ENCODE measurements at regions not wholly inside any gene's neighbourhood (a gene's known extent, or its start where the extent isn't known, plus 50 kb on each side); places are given as distances from the start of the nearest gene placed in this dataset.
"Not testable (repeated sequence)": the region's sequence is repeated elsewhere in the genome, so short reads cannot be mapped to it uniquely, and the experiment has no call there.

GRCh38 chr3:74376323-74376722, 238.1 kb downstream of the CNTN3 start:
- TF ChIP-seq POLR2A, POLR2AphosphoS5 (IDR thresholded peaks at IDR 0.05): not testable (repeated sequence)
- TF ChIP-seq, protein P1, sequence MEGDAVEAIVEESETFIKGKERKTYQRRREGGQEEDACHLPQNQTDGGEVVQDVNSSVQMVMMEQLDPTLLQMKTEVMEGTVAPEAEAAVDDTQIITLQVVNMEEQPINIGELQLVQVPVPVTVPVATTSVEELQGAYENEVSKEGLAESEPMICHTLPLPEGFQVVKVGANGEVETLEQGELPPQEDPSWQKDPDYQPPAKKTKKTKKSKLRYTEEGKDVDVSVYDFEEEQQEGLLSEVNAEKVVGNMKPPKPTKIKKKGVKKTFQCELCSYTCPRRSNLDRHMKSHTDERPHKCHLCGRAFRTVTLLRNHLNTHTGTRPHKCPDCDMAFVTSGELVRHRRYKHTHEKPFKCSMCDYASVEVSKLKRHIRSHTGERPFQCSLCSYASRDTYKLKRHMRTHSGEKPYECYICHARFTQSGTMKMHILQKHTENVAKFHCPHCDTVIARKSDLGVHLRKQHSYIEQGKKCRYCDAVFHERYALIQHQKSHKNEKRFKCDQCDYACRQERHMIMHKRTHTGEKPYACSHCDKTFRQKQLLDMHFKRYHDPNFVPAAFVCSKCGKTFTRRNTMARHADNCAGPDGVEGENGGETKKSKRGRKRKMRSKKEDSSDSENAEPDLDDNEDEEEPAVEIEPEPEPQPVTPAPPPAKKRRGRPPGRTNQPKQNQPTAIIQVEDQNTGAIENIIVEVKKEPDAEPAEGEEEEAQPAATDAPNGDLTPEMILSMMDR (IDR thresholded peaks at IDR 0.05): not testable (repeated sequence)

All from breast epithelium (tissue), 3 donors.